H9 (cell line): ENCODE measurements at regions not wholly inside any gene's neighbourhood (a gene's known extent, or its start where the extent isn't known, plus 50 kb on each side); places are given as distances from the start of the nearest gene placed in this dataset.

Experiments
- DNase-seq: peaks from one replicate; pipeline ENCODE4 v3.0.0-alpha.2; 2017
- H2AFZ ChIP-seq: one replicate; pipeline ENCODE4 v1.6.1; 2013; ENCODE audit warnings: mild to moderate bottlenecking, low read length, control low read depth, moderate library complexity
- H2AK5ac ChIP-seq: 2 replicates; pipeline ENCODE4 v1.6.1; 2013; ENCODE audit warnings: low read length, control low read depth, mixed read lengths; ENCODE audit not compliant: insufficient read length
- H2BK120ac ChIP-seq: one replicate; pipeline ENCODE4 v1.6.1; 2013; ENCODE audit warnings: low read depth, mild to moderate bottlenecking, low read length, control low read depth, inconsistent platforms; ENCODE audit not compliant: poor library complexity, severe bottlenecking
- H2BK12ac ChIP-seq: 2 replicates; pipeline ENCODE4 v1.6.1; 2013; ENCODE audit warnings: low read length, control low read depth, mixed read lengths, low read depth; ENCODE audit not compliant: insufficient read length
- H2BK15ac ChIP-seq: 2 replicates; pipeline ENCODE4 v1.6.1; 2013; ENCODE audit warnings: low read depth, low read length, control low read depth
- H2BK20ac ChIP-seq: one replicate; pipeline ENCODE4 v1.6.1; 2013; ENCODE audit warnings: low read depth, mild to moderate bottlenecking, low read length, control low read depth, inconsistent platforms; ENCODE audit not compliant: poor library complexity, severe bottlenecking
- H2BK5ac ChIP-seq: 2 replicates; pipeline ENCODE4 v1.6.1; 2013; ENCODE audit warnings: low read length, control low read depth, mixed read lengths; ENCODE audit not compliant: insufficient read length
- H3K14ac ChIP-seq: 2 replicates; pipeline ENCODE4 v1.6.1; 2013; ENCODE audit warnings: low read length, control low read depth; ENCODE audit not compliant: insufficient read depth
- H3K18ac ChIP-seq: 2 replicates; pipeline ENCODE4 v1.6.1; 2013; ENCODE audit warnings: low read depth, mild to moderate bottlenecking, mixed read lengths, low read length, control low read depth; ENCODE audit not compliant: insufficient read length
- H3K23ac ChIP-seq: 2 replicates; pipeline ENCODE4 v1.6.1; 2013; ENCODE audit warnings: low read length, control low read depth, mixed read lengths, low read depth; ENCODE audit not compliant: insufficient read length
- H3K23me2 ChIP-seq: 2 replicates; pipeline ENCODE4 v1.6.1; 2013; ENCODE audit warnings: low read depth, mild to moderate bottlenecking, mixed read lengths, low read length, control low read depth; ENCODE audit not compliant: insufficient read length, poor library complexity, severe bottlenecking
- H3K27ac ChIP-seq: 2 replicates; pipeline ENCODE4 v1.5.1; 2013; ENCODE audit warnings: low read length, control low read depth, mixed read lengths, low read depth; ENCODE audit not compliant: insufficient read length
- H3K27me3 ChIP-seq: 2 replicates; pipeline ENCODE4 v1.6.1; 2013; ENCODE audit warnings: low read length, control low read depth, inconsistent platforms; ENCODE audit not compliant: insufficient read depth
- H3K4ac ChIP-seq: 2 replicates; pipeline ENCODE4 v1.6.1; 2013; ENCODE audit warnings: low read depth, mild to moderate bottlenecking, control low read depth, inconsistent platforms, low read length, moderate library complexity
- H3K4me1 ChIP-seq: 2 replicates; pipeline ENCODE4 v1.6.1; 2013; ENCODE audit warnings: low read length, control low read depth, inconsistent platforms; ENCODE audit not compliant: insufficient read depth
- H3K4me2 ChIP-seq: 2 replicates; pipeline ENCODE4 v1.6.1; 2013; ENCODE audit warnings: low read length, control low read depth, mixed read lengths; ENCODE audit not compliant: insufficient read length, insufficient read depth
- H3K56ac ChIP-seq: 2 replicates; pipeline ENCODE4 v1.6.1; 2013; ENCODE audit warnings: low read depth, mild to moderate bottlenecking, mixed read lengths, low read length, control low read depth; ENCODE audit not compliant: insufficient read length
- H3K79me1 ChIP-seq: 2 replicates; pipeline ENCODE4 v1.6.1; 2013; ENCODE audit warnings: low read depth, mild to moderate bottlenecking, moderate library complexity, low read length, control low read depth, inconsistent platforms; ENCODE audit not compliant: insufficient read depth, poor library complexity, severe bottlenecking
- H3K79me2 ChIP-seq: 2 replicates; pipeline ENCODE4 v1.6.1; 2013; ENCODE audit warnings: low read length, control low read depth, inconsistent platforms; ENCODE audit not compliant: insufficient read depth
- H3K9ac ChIP-seq: 2 replicates; pipeline ENCODE4 v1.6.1; 2013; ENCODE audit warnings: low read length, control low read depth, mixed read lengths; ENCODE audit not compliant: insufficient read length; ENCODE audit errors: extremely low read depth
- H3K9me3 ChIP-seq: one replicate; pipeline ENCODE4 v1.6.1; 2013; ENCODE audit warnings: low read depth, low read length, inconsistent platforms; ENCODE audit not compliant: control insufficient read depth
- H3T11ph ChIP-seq: one replicate; pipeline ENCODE4 v1.6.1; 2013; ENCODE audit warnings: mild to moderate bottlenecking, low read length, control low read depth, inconsistent platforms
- H4K20me1 ChIP-seq: one replicate; pipeline ENCODE4 v1.6.1; 2013; ENCODE audit not compliant: control insufficient read depth, insufficient read length, insufficient read depth
- H4K5ac ChIP-seq: 2 replicates; pipeline ENCODE4 v1.6.1; 2013; ENCODE audit warnings: low read depth, mild to moderate bottlenecking, mixed read lengths, low read length, control low read depth; ENCODE audit not compliant: insufficient read length
- H4K8ac ChIP-seq: replicated peaks from 2 replicates; pipeline ENCODE4 v1.6.1; 2013; ENCODE audit warnings: low read length, control low read depth, mixed read lengths, low read depth; ENCODE audit not compliant: insufficient read length
- H4K91ac ChIP-seq: 2 replicates; pipeline ENCODE4 v1.6.1; 2013; ENCODE audit warnings: low read depth, mild to moderate bottlenecking, moderate library complexity, mixed read lengths, low read length, control low read depth; ENCODE audit not compliant: insufficient read length
- H3K27ac Mint-ChIP-seq, 3 experiments: 2 replicates in 2 of 3; 3 replicates in 1 of 3; pipeline ENCODE4 v1.8.0; 2020 to 2021; ENCODE audit warnings: mixed read lengths in 3 of 3, mild to moderate bottlenecking in 1 of 3, moderate library complexity in 1 of 3
- H3K27me3 Mint-ChIP-seq: 2 replicates; pipeline ENCODE4 v1.8.0; 2021; ENCODE audit warnings: low read depth, mild to moderate bottlenecking, moderate library complexity, mixed read lengths
- H3K36me3 Mint-ChIP-seq, 3 experiments: 2 replicates in 2 of 3; 3 replicates in 1 of 3; pipeline ENCODE4 v1.8.0; 2020 to 2021; ENCODE audit warnings: low read depth in 3 of 3, mixed read lengths in 3 of 3; ENCODE audit not compliant: insufficient read depth in 1 of 3
- H3K4me1 Mint-ChIP-seq, 2 experiments: 2 replicates each; pipeline ENCODE4 v1.8.0; 2020; ENCODE audit warnings: mixed read lengths in 2 of 2
- H3K4me3 Mint-ChIP-seq, 2 experiments: 2 replicates in 1 of 2; 3 replicates in 1 of 2; pipeline ENCODE4 v1.8.0; 2020 to 2021; ENCODE audit warnings: mild to moderate bottlenecking in 2 of 2, mixed read lengths in 2 of 2, moderate library complexity in 1 of 2
- H3K9me3 Mint-ChIP-seq, 2 experiments: 2 replicates in 1 of 2; 3 replicates in 1 of 2; pipeline ENCODE4 v1.8.0; 2020; ENCODE audit warnings: mild to moderate bottlenecking in 2 of 2, mixed read lengths in 2 of 2, moderate library complexity in 1 of 2
- WGBS: extraction: QIAGEN DNeasy Blood & Tissue Kit; methylation state at CpG from one replicate; pipeline ENCODE4 v1.1.7; 2013; ENCODE audit warnings: missing lambda C conversion rate, low lambda C conversion rate, mixed read lengths; ENCODE audit not compliant: insufficient read length; ENCODE audit errors: extremely low coverage; 5-methylcytosine and 5-hydroxymethylcytosine counted together
- TF ChIP-seq, protein P1 (sequence below): fragments of 200-600 bp; sonication (generic); conservative IDR thresholded peaks from 3 replicates; pipeline ENCODE4 v1.8.0; 2021; ENCODE audit warnings: antibody characterized with exemption, mild to moderate bottlenecking

GRCh38 chr11:122399375-122399774 is 256.1 kb upstream of the UBASH3B start:
- Histone ChIP-seq H3K27me3 (no peaks in the 10 kb centered on the region), H2BK15ac (no peak overlapping the region), H4K8ac (no peak overlapping the region), H3K4ac (no peak overlapping the region), H3T11ph (no peak overlapping the region), H4K91ac (no peak overlapping the region), H3K4me1 (no peaks in the 10 kb centered on the region), H4K20me1 (no peaks in the 10 kb centered on the region), H3K56ac (no peak overlapping the region), H2BK120ac (no peak overlapping the region), H3K18ac (no peak overlapping the region), H3K9me3 (no peaks in the 10 kb centered on the region), H4K5ac (no peak overlapping the region), H3K14ac (no peak overlapping the region), H2BK12ac (no peak overlapping the region), H2BK20ac (no peak overlapping the region), H3K23me2 (no peaks in the 10 kb centered on the region), H3K27ac (no peak overlapping the region), H2AFZ (no peak overlapping the region), H3K79me2 (no peaks in the 10 kb centered on the region), H3K4me2 (no peak overlapping the region), H2BK5ac (no peak overlapping the region), H3K79me1 (no peaks in the 10 kb centered on the region), H3K9ac (no peak overlapping the region), H2AK5ac (no peak overlapping the region), H3K23ac (no peak overlapping the region)
- H3K27me3 Mint-ChIP-seq: no peaks in the 10 kb centered on the region
- no CpG with 5 or more reads among the region's 2 CpGs for whole genome bisulfite sequencing
- no peak overlapping the region for H3K4me3 Mint-ChIP-seq
- H3K36me3 Mint-ChIP-seq: no peaks in the 10 kb centered on the region
- no peaks in the 10 kb centered on the region for H3K4me1 Mint-ChIP-seq
- no peaks in the 10 kb centered on the region for H3K9me3 Mint-ChIP-seq
- H3K27ac Mint-ChIP-seq: no peak overlapping the region
- TF ChIP-seq, protein P1, sequence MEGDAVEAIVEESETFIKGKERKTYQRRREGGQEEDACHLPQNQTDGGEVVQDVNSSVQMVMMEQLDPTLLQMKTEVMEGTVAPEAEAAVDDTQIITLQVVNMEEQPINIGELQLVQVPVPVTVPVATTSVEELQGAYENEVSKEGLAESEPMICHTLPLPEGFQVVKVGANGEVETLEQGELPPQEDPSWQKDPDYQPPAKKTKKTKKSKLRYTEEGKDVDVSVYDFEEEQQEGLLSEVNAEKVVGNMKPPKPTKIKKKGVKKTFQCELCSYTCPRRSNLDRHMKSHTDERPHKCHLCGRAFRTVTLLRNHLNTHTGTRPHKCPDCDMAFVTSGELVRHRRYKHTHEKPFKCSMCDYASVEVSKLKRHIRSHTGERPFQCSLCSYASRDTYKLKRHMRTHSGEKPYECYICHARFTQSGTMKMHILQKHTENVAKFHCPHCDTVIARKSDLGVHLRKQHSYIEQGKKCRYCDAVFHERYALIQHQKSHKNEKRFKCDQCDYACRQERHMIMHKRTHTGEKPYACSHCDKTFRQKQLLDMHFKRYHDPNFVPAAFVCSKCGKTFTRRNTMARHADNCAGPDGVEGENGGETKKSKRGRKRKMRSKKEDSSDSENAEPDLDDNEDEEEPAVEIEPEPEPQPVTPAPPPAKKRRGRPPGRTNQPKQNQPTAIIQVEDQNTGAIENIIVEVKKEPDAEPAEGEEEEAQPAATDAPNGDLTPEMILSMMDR: no peak
- no peak for DNase-seq
